H1 (cell line): ENCODE measurements at regions not wholly inside any gene's neighbourhood (a gene's known extent, or its start where the extent isn't known, plus 50 kb on each side); places are given as distances from the start of the nearest gene placed in this dataset.

ENCODE experiments used
- CHD1 ChIP-seq: IDR thresholded peaks from 2 replicates; pipeline ENCODE4 v1.6.1; 2012; ENCODE audit warnings: low read depth, low read length, improper control_type of control experiment
- CHD7 ChIP-seq: fragments of 300-600 bp; sonication (generic); IDR thresholded peaks from 2 replicates; pipeline ENCODE4 v1.7.1; 2012; ENCODE audit warnings: low read length, moderate library complexity, mild to moderate bottlenecking, inconsistent platforms; ENCODE audit not compliant: insufficient replicate concordance

- TF ChIP-seq CHD7 (no peak), CHD1 (no peak)
Observed at GRCh38 chr5:4104831-4105597, 509.4 kb downstream of the IRX1 start (continued).
